ENCODE measurements at regions not wholly inside any gene's neighbourhood (a gene's known extent, or its start where the extent isn't known, plus 50 kb on each side); places are given as distances from the start of the nearest gene placed in this dataset.

GRCh38 chr16:22674832-22675191 is 139.2 kb upstream of the HS3ST2 start:
- H3K36me3 ChIP-seq (ENCODE audit: insufficient read depth in 1 of 2, low read depth in 1 of 2): no peaks in the 10 kb centered on the region
- H3K9me3 ChIP-seq: no peaks in the 10 kb centered on the region
- intact Hi-C loops (cut with DNase I): loop anchor here in 1 of 2 donors (5.0 kb wide), 1 partner anchor 387 kb away; no protein-coding TSS in a partner anchor
- no peak overlapping the region for H3K27ac ChIP-seq
- H3K27me3 ChIP-seq (ENCODE audit: insufficient read depth in 3 of 3, low read length in 2 of 3): peaks cover 0 to 4% (median 0%) of the 10 kb centered on the region in 3 donors
- ATAC-seq (no peak), DNase-seq (no peak)
- H3K4me3 ChIP-seq: no peak overlapping the region
- no peaks in the 10 kb centered on the region for H3K4me1 ChIP-seq
- 84 to 89% (median 85%) methylated on average over 3 of the region's 3 CpGs for WGBS, 3 donors
- no peak for TF ChIP-seq CTCF (IDR thresholded peaks at IDR 0.05)

GRCh38 chr16:22675745-22676540 is 138.0 kb upstream of the HS3ST2 start:
- no peaks in the 10 kb centered on the region for H3K36me3 ChIP-seq (ENCODE audit: insufficient read depth in 1 of 2, low read depth in 1 of 2)
- no peaks in the 10 kb centered on the region for H3K4me1 ChIP-seq
- intact Hi-C loops (cut with DNase I): loop anchor here in 1 of 2 donors (5.0 kb wide), 1 partner anchor 386 kb away; no protein-coding TSS in a partner anchor
- no peak for TF ChIP-seq CTCF (IDR thresholded peaks at IDR 0.05)
- WGBS, 3 donors: 77 to 83% (median 77%) methylated on average over 4 of the region's 4 CpGs
- DNase-seq: no peak
- no peak for ATAC-seq
- H3K4me3 ChIP-seq: no peak overlapping the region
- H3K9me3 ChIP-seq: no peaks in the 10 kb centered on the region
- peaks cover 0 to 4% (median 0%) of the 10 kb centered on the region in 3 donors for H3K27me3 ChIP-seq (ENCODE audit: insufficient read depth in 3 of 3, low read length in 2 of 3)
- no peak overlapping the region for H3K27ac ChIP-seq

GRCh38 chr16:22677024-22677830 is 136.7 kb upstream of the HS3ST2 start:
- ATAC-seq (peak in 2 of 4 donors; percentile 29 to 76), DNase-seq (no peak)
- Histone ChIP-seq H3K4me1 (no peaks in the 10 kb centered on the region), H3K36me3 (ENCODE audit: insufficient read depth in 1 of 2, low read depth in 1 of 2) (no peaks in the 10 kb centered on the region), H3K27ac (no peak overlapping the region), H3K4me3 (no peak overlapping the region), H3K9me3 (no peaks in the 10 kb centered on the region), H3K27me3 (ENCODE audit: insufficient read depth in 3 of 3, low read length in 2 of 3) (peaks cover 0 to 4% (median 0%) of the 10 kb centered on the region in 3 donors)
- no peak for TF ChIP-seq CTCF (IDR thresholded peaks at IDR 0.05)
- intact Hi-C loops (cut with DNase I): loop anchor here in 1 of 2 donors (5.0 kb wide), 1 partner anchor 385 kb away; no protein-coding TSS in a partner anchor
- WGBS, 3 donors: 83 to 90% (median 87%) methylated on average over 8 of the region's 8 CpGs

- H3K9me3 ChIP-seq: no peaks in the 10 kb centered on the region
- intact Hi-C loops (cut with DNase I): loop anchor here in 1 of 2 donors (5.0 kb wide), 1 partner anchor 384 kb away; no protein-coding TSS in a partner anchor
- no peak overlapping the region for H3K27ac ChIP-seq
- 70 to 82% (median 70%) methylated on average over 2 of the region's 2 CpGs for WGBS, 3 donors
- H3K36me3 ChIP-seq (ENCODE audit: insufficient read depth in 1 of 2, low read depth in 1 of 2): no peaks in the 10 kb centered on the region
- no peak for TF ChIP-seq CTCF (IDR thresholded peaks at IDR 0.05)
- no peaks in the 10 kb centered on the region for H3K4me1 ChIP-seq
- no peak for DNase-seq
- H3K4me3 ChIP-seq: no peak overlapping the region
- no peak for ATAC-seq
- H3K27me3 ChIP-seq (ENCODE audit: insufficient read depth in 3 of 3, low read length in 2 of 3): peaks cover 0 to 4% (median 0%) of the 10 kb centered on the region in 3 donors
Measured at GRCh38 chr16:22678311-22678710, 135.7 kb upstream of the HS3ST2 start.
